Omental fat pad (tissue), 3 donors: ENCODE measurements at regions not wholly inside any gene's neighbourhood (a gene's known extent, or its start where the extent isn't known, plus 50 kb on each side); places are given as distances from the start of the nearest gene placed in this dataset. TPM values are rescaled to one million over a fixed set of nuclear protein-coding genes. Genes with fewer than 3 reads are reported as not detected.

ENCODE experiments used
- ATAC-seq: fragments of 150-250 bp; one replicate; pipeline ENCODE4 v1.9.1; 2016; ENCODE audit warnings: mild to moderate bottlenecking, moderate library complexity; ENCODE audit not compliant: low FRiP score
- DNase-seq: peaks from one replicate; pipeline ENCODE4 v3.0.0-alpha.2; 2019; ENCODE audit warnings: low spot score
- CTCF ChIP-seq, 3 donors: fragments of 450-650 bp; IDR thresholded peaks; one replicate each; pipeline ENCODE4 v1.5.1; 2016 to 2017; ENCODE audit warnings: antibody characterized with exemption in 3 of 3, mild to moderate bottlenecking in 3 of 3, moderate library complexity in 2 of 3
- small RNA-seq: library from RNA; depleted of rRNA; stranded (forward); fragments of <200 nt; gene quantifications from one replicate; pipeline ENCODE3, GENCODE V24; 2016

- no peak for ATAC-seq
- no peak for TF ChIP-seq CTCF (IDR thresholded peaks at IDR 0.05)
Observed at GRCh38 chr7:54483523-54483922, 58.7 kb upstream of the VSTM2A start.

GRCh38 chr7:54485044-54485443, 57.1 kb upstream of the VSTM2A start:
- ATAC-seq (no peak), DNase-seq (no peak)
- no peak for TF ChIP-seq CTCF (IDR thresholded peaks at IDR 0.05)

More at GRCh38 chr7:54483523-54483922, 58.7 kb upstream of the VSTM2A start:
- no peak for DNase-seq

Small RNA genes lying in the stretch of these regions (small RNA-seq; reads per million reads assigned to genes)
- gene AC074348.1 (not detected), gene RNU2-29P (not detected)
